HepG2 (cell line): ENCODE measurements at regions not wholly inside any gene's neighbourhood (a gene's known extent, or its start where the extent isn't known, plus 50 kb on each side); places are given as distances from the start of the nearest gene placed in this dataset.

Experiments used
- ATAC-seq: fragments of 200-7000 bp; cut with Tn5 transposase; 3 replicates; pipeline ENCODE4 v1.9.1; 2020; ENCODE audit warnings: mild to moderate bottlenecking, moderate library complexity
- BruUV-seq: library from RNA; stranded (reverse); fragments of 400-500 nt; replicated peaks from 2 replicates; lab custom pipeline; 2021; lab: Mats Ljungman, UMichigan
- CTCF ChIA-PET: fragments of 300-600 bp; formaldehyde crosslinking; extraction: SDS; loops from one replicate; lab custom pipeline; 2021; ENCODE audit warnings: low total read pairs, inconsistent platforms, low intra/inter-chr PET ratio; lab: Yijun Ruan, JAX
- POLR2A ChIA-PET: fragments of 350-600 bp; sonication (Branson Sonifier 250); formaldehyde crosslinking; loops from one replicate; lab custom pipeline; 2020; ENCODE audit warnings: antibody characterized with exemption, inconsistent platforms; lab: Yijun Ruan, JAX
- DNase-seq: peaks from one replicate; pipeline ENCODE4 v3.0.0-alpha.2; 2015; ENCODE audit warnings: low spot score
- FAIRE-seq: peaks from 3 replicates; lab custom pipeline; 2011; peaks lifted over from hg19 to GRCh38; lab: Jason Lieb, UNC
- H2AFZ ChIP-seq: one replicate; pipeline ENCODE4 v1.6.1; 2011; ENCODE audit warnings: low read length, inconsistent platforms
- H3K27ac ChIP-seq: fragments of 300-600 bp; 3 replicates; pipeline ENCODE4 v1.8.0; 2011; ENCODE audit warnings: mixed run types, mild to moderate bottlenecking, mixed read lengths, low read length, inconsistent platforms; ENCODE audit not compliant: insufficient read depth; ENCODE audit errors: extremely low read length
- H3K27me3 ChIP-seq, 2 experiments: fragments of 200-600 bp in 1 of 2; 2 replicates in 1 of 2; 3 replicates in 1 of 2; pipeline versions ENCODE4 v1.6.0 to v1.8.0; 2011; ENCODE audit warnings: low read length in 2 of 2, mild to moderate bottlenecking in 2 of 2, moderate library complexity in 2 of 2, inconsistent platforms in 1 of 2; ENCODE audit not compliant: insufficient read depth in 2 of 2, control insufficient read depth in 1 of 2
- H3K36me3 ChIP-seq, 2 experiments: fragments of 200-600 bp in 1 of 2; replicated peaks in 1 of 2; 2 replicates in 1 of 2; 3 replicates in 1 of 2; pipeline versions ENCODE4 v1.5.1 to v1.8.0; 2011; ENCODE audit warnings: low read length in 2 of 2, inconsistent platforms in 1 of 2; ENCODE audit not compliant: insufficient read depth in 2 of 2, control insufficient read depth in 1 of 2
- H3K4me1 ChIP-seq: 2 replicates; pipeline ENCODE4 v1.5.1; 2012; ENCODE audit warnings: low read length, inconsistent platforms; ENCODE audit not compliant: insufficient read depth
- H3K4me2 ChIP-seq: 2 replicates; pipeline ENCODE4 v1.6.0; 2011; ENCODE audit warnings: low read depth, low read length, inconsistent platforms
- H3K4me3 ChIP-seq, 3 experiments: fragments of 200-600 bp in 1 of 3; sonication (generic), shearing (Covaris generic) in 1 of 3; replicated peaks in 1 of 3; 2 replicates each; pipeline ENCODE4 v1.5.1; 2011 to 2016; ENCODE audit warnings: low read length in 3 of 3, inconsistent platforms in 2 of 3, low read depth in 2 of 3, mild to moderate bottlenecking in 2 of 3, control low read depth in 1 of 3, mixed read lengths in 1 of 3; ENCODE audit not compliant: insufficient read depth in 1 of 3
- H3K79me2 ChIP-seq: one replicate; pipeline ENCODE4 v1.6.1; 2011; ENCODE audit warnings: low read length, inconsistent platforms; ENCODE audit not compliant: insufficient read depth
- H3K9ac ChIP-seq: 2 replicates; pipeline ENCODE4 v1.6.0; 2011; ENCODE audit warnings: mild to moderate bottlenecking, low read depth, low read length, inconsistent platforms; ENCODE audit not compliant: insufficient read depth
- H3K9me3 ChIP-seq: 2 replicates; pipeline ENCODE4 v1.5.1; 2012; ENCODE audit warnings: mild to moderate bottlenecking, low read length
- H4K20me1 ChIP-seq: 2 replicates; pipeline ENCODE4 v1.6.0; 2011; ENCODE audit warnings: inconsistent platforms, mild to moderate bottlenecking, low read length, moderate library complexity; ENCODE audit not compliant: insufficient read depth
- AHR ChIP-seq: IDR thresholded peaks from 2 replicates; pipeline ENCODE4 v1.6.1; 2018; ENCODE audit warnings: missing genetic modification reagents, missing compliant biosample characterization
- FOSL1 ChIP-seq: sonication (generic); formaldehyde crosslinking; IDR thresholded peaks from 2 replicates; pipeline ENCODE4 v1.9.0; 2021; ENCODE audit warnings: missing genetic modification reagents, borderline replicate concordance
- FOXK2 ChIP-seq: fragments of 450-650 bp; IDR thresholded peaks from 2 replicates; pipeline ENCODE4 v1.6.1; 2016
- GRHL1 ChIP-seq: sonication (generic); formaldehyde crosslinking; conservative IDR thresholded peaks from 2 replicates; pipeline ENCODE4 v1.8.0; 2022; ENCODE audit warnings: missing genetic modification reagents
- HNF4A ChIP-seq: sonication (generic); formaldehyde crosslinking; IDR thresholded peaks from 2 replicates; pipeline ENCODE4 v1.4.0; 2020; ENCODE audit warnings: missing genetic modification reagents
- JUN ChIP-seq: sonication (generic); formaldehyde crosslinking; IDR thresholded peaks from 2 replicates; pipeline ENCODE4 v1.4.0; 2020; ENCODE audit warnings: mild to moderate bottlenecking, missing genetic modification reagents
- KMT2B ChIP-seq: IDR thresholded peaks from 2 replicates; pipeline ENCODE4 v1.6.1; 2016; ENCODE audit warnings: missing genetic modification reagents, missing compliant biosample characterization
- MIXL1 ChIP-seq: IDR thresholded peaks from 2 replicates; pipeline ENCODE4 v1.6.1; 2016
- MYNN ChIP-seq: sonication (generic); formaldehyde crosslinking; IDR thresholded peaks from 2 replicates; pipeline ENCODE4 v1.4.0; 2020; ENCODE audit warnings: mild to moderate bottlenecking, low read depth, missing genetic modification reagents
- NFIC ChIP-seq: IDR thresholded peaks from 2 replicates; pipeline ENCODE4 v1.6.1; 2012; ENCODE audit warnings: mild to moderate bottlenecking, low read length, inconsistent platforms
- NR2F2 ChIP-seq: IDR thresholded peaks from 2 replicates; pipeline ENCODE4 v1.6.1; 2012; ENCODE audit warnings: low read depth, inconsistent platforms, borderline replicate concordance
- TBL1XR1 ChIP-seq: fragments of 150-350 bp; IDR thresholded peaks from 2 replicates; pipeline ENCODE4 v1.6.1; 2014; ENCODE audit warnings: borderline replicate concordance, low read length; ENCODE audit not compliant: partially characterized antibody
- ZNF143 ChIP-seq: sonication (generic); formaldehyde crosslinking; IDR thresholded peaks from 2 replicates; pipeline ENCODE4 v1.4.0; 2020; ENCODE audit warnings: missing genetic modification reagents
- ZNF282 ChIP-seq: fragments of 450-650 bp; IDR thresholded peaks from 2 replicates; pipeline ENCODE4 v1.6.1; 2018; ENCODE audit not compliant: partially characterized antibody
- ZNF292 ChIP-seq: sonication (generic); formaldehyde crosslinking; IDR thresholded peaks from 2 replicates; pipeline ENCODE4 v1.8.1; 2022; ENCODE audit warnings: mild to moderate bottlenecking, low read depth, missing genetic modification reagents, borderline replicate concordance
- ZNF605 ChIP-seq: sonication (generic); formaldehyde crosslinking; IDR thresholded peaks from 2 replicates; pipeline ENCODE4 v1.8.0; 2022; ENCODE audit warnings: mild to moderate bottlenecking, missing genetic modification reagents
- ZNF616 ChIP-seq: sonication (generic); formaldehyde crosslinking; IDR thresholded peaks from 2 replicates; pipeline ENCODE4 v1.5.0; 2020; ENCODE audit warnings: low read depth, mild to moderate bottlenecking, missing genetic modification reagents
- ZSCAN21 ChIP-seq: sonication (generic); formaldehyde crosslinking; IDR thresholded peaks from 2 replicates; pipeline ENCODE4 v1.8.0; 2022; ENCODE audit warnings: mild to moderate bottlenecking, missing genetic modification reagents, moderate library complexity, borderline replicate concordance
- WGBS: methylation state at CpG from one replicate; pipeline ENCODE4 v1.1.6; 2017; ENCODE audit warnings: low lambda C conversion rate; 5-methylcytosine and 5-hydroxymethylcytosine counted together
- in situ Hi-C: cut with HindIII; loops from 2 replicates; pipeline ENCODE4 v1.10.0; 2017; ENCODE audit warnings: low pct_unique_long_range_greater_than_20kb; ENCODE audit not compliant: extremely low pct_ligation_motif_present
- intact Hi-C: fragments of 100-400 bp; cut with micrococcal nuclease; formaldehyde crosslinking; loops from one replicate; pipeline ENCODE4 v1.10.0; 2022; ENCODE audit not compliant: unreplicated experiment

GRCh38 chr7:10767771-10768170 lies 205.9 kb upstream of the PHF14 start:
- FAIRE-seq (no peak), ATAC-seq (no peak; the same call in 2 of the 3 replicates), DNase-seq (no peak)
- ChIA-PET CTCF (no interaction called here), POLR2A (no interaction called here)
- Histone ChIP-seq H3K4me2 (no peak overlapping the region), H3K27me3 (no peaks in the 10 kb centered on the region), H3K79me2 (no peaks in the 10 kb centered on the region), H3K9ac (no peak overlapping the region), H3K4me1 (no peaks in the 10 kb centered on the region), H3K27ac (no peak overlapping the region), H3K9me3 (no peaks in the 10 kb centered on the region; the same call in 1 of the 2 replicates), H4K20me1 (no peaks in the 10 kb centered on the region), H3K36me3 (no peaks in the 10 kb centered on the region), H2AFZ (no peak overlapping the region), H3K4me3 (no peak overlapping the region)
- TF ChIP-seq FOSL1 (CRISPR knock-in tag) (no peak), TBL1XR1 (no peak), ZSCAN21 (CRISPR knock-in tag) (no peak), ZNF616 (CRISPR knock-in tag) (no peak), AHR (no peak), ZNF605 (CRISPR knock-in tag) (no peak), NFIC (no peak), ZNF143 (CRISPR knock-in tag) (no peak), MYNN (CRISPR knock-in tag) (no peak), NR2F2 (no peak), GRHL1 (CRISPR knock-in tag) (no peak), JUN (CRISPR knock-in tag) (no peak), ZNF282 (no peak), MIXL1 (no peak), FOXK2 (no peak), ZNF292 (CRISPR knock-in tag) (no peak), HNF4A (no peak), KMT2B (CRISPR knock-in tag) (no peak)
- in situ Hi-C loops (no loop called here), intact Hi-C loops (no loop called here)
- WGBS: 5% methylated on average over 4 of the region's 4 CpGs
- BruUV-seq: no TSS peak
